B cell (primary cell): ENCODE measurements at regions not wholly inside any gene's neighbourhood (a gene's known extent, or its start where the extent isn't known, plus 50 kb on each side); places are given as distances from the start of the nearest gene placed in this dataset.

Experiments
- ATAC-seq: fragments of 200-7000 bp; cut with Tn5 transposase; one replicate; pipeline ENCODE4 v1.10.0; 2021; ENCODE audit warnings: low read depth, mild to moderate bottlenecking, moderate number of reproducible peaks, moderate library complexity
- CTCF ChIA-PET: fragments of 350-600 bp; sonication (Branson Sonifier 250); formaldehyde crosslinking; loops from one replicate; lab custom pipeline; 2021; ENCODE audit warnings: antibody characterized with exemption, inconsistent platforms; lab: Charles Lee
- POLR2A ChIA-PET: fragments of 350-600 bp; sonication (Branson Sonifier 250); formaldehyde crosslinking; loops from one replicate; lab custom pipeline; 2021; ENCODE audit warnings: antibody characterized with exemption; lab: Charles Lee
- DNase-seq: peaks from one replicate; pipeline ENCODE4 v3.0.0; 2013
- H2AFZ ChIP-seq: 2 replicates; pipeline ENCODE4 v1.6.1; 2012; ENCODE audit warnings: mild to moderate bottlenecking, low read depth, low read length; ENCODE audit not compliant: insufficient read depth, poor library complexity, severe bottlenecking
- H3K27ac ChIP-seq, 2 donors: 1 replicate in 1 of 2; 2 replicates in 1 of 2; pipeline ENCODE4 v1.5.1; 2012 to 2013; ENCODE audit warnings: low read length in 2 of 2, mild to moderate bottlenecking in 2 of 2, moderate library complexity in 1 of 2
- H3K27me3 ChIP-seq, 4 experiments: fragments of 200-600 bp in 1 of 4; sonication (generic) in 1 of 4; replicated peaks in 1 of 4; 1 replicate in 2 of 4; 2 replicates in 2 of 4; pipeline versions ENCODE4 v1.6.1 to v1.7.0; 2013 to 2016; ENCODE audit warnings: low read length in 3 of 4, mild to moderate bottlenecking in 2 of 4, mixed read lengths in 1 of 4, moderate library complexity in 1 of 4; ENCODE audit not compliant: insufficient read depth in 4 of 4, control insufficient read depth in 3 of 4; ENCODE audit errors: control extremely low read depth in 1 of 4
- H3K36me3 ChIP-seq, 2 experiments: replicated peaks in 1 of 2; 1 replicate in 1 of 2; 2 replicates in 1 of 2; pipeline versions ENCODE4 v1.6.1 to v1.7.1; 2013; ENCODE audit warnings: low read length in 1 of 2; ENCODE audit not compliant: insufficient read depth in 2 of 2, control insufficient read depth in 1 of 2; ENCODE audit errors: control extremely low read depth in 1 of 2, extremely low read depth in 1 of 2
- H3K4me1 ChIP-seq, 2 donors: fragments of 200-600 bp in 1 of 2; sonication (generic) in 1 of 2; 1 replicate in 1 of 2; 2 replicates in 1 of 2; pipeline versions ENCODE4 v1.5.1 to v1.6.1; 2013 to 2017; ENCODE audit warnings: low read length in 2 of 2; ENCODE audit not compliant: control insufficient read depth in 2 of 2, insufficient read depth in 2 of 2
- H3K4me2 ChIP-seq: replicated peaks from 2 replicates; pipeline ENCODE3; 2012; ENCODE audit warnings: mild to moderate bottlenecking, low read depth, low read length; ENCODE audit not compliant: poor library complexity, severe bottlenecking
- H3K4me3 ChIP-seq, 5 experiments: fragments of 200-600 bp in 1 of 5; sonication (generic) in 1 of 5; 1 replicate in 3 of 5; 2 replicates in 2 of 5; pipeline versions ENCODE4 v1.5.1 to v1.7.0; 2011 to 2016; ENCODE audit warnings: low read length in 4 of 5, mild to moderate bottlenecking in 4 of 5, low read depth in 2 of 5, control low read depth in 1 of 5, moderate library complexity in 1 of 5; ENCODE audit not compliant: insufficient read depth in 1 of 5; ENCODE audit errors: control extremely low read depth in 1 of 5, extremely low read depth in 1 of 5
- H3K79me2 ChIP-seq: fragments of 200-600 bp; sonication (generic); one replicate; pipeline ENCODE4 v1.6.0; 2016; ENCODE audit warnings: low read length; ENCODE audit not compliant: control insufficient read depth, insufficient read depth
- H3K9ac ChIP-seq: fragments of 200-600 bp; sonication (generic); 2 replicates; pipeline ENCODE4 v1.6.1; 2017; ENCODE audit warnings: mild to moderate bottlenecking, low read length, moderate library complexity
- H3K9me3 ChIP-seq, 3 donors: one replicate each; pipeline versions ENCODE4 v1.6.1 to v1.7.1; 2013; ENCODE audit warnings: low read length in 2 of 3; ENCODE audit not compliant: control insufficient read depth in 2 of 3, insufficient read depth in 1 of 3; ENCODE audit errors: control extremely low read depth in 1 of 3
- H4K20me1 ChIP-seq: 2 replicates; pipeline ENCODE4 v1.6.0; 2012; ENCODE audit warnings: mild to moderate bottlenecking, low read length; ENCODE audit not compliant: insufficient read depth, control insufficient read depth, poor library complexity, severe bottlenecking
- H3K27ac Mint-ChIP-seq: one replicate; pipeline ENCODE4 v1.8.0; 2021; ENCODE audit warnings: mixed read lengths
- H3K27me3 Mint-ChIP-seq: one replicate; pipeline ENCODE4 v1.8.0; 2021; ENCODE audit warnings: mixed read lengths
- H3K4me1 Mint-ChIP-seq: one replicate; pipeline ENCODE4 v1.8.0; 2021; ENCODE audit warnings: mixed read lengths
- H3K4me3 Mint-ChIP-seq: one replicate; pipeline ENCODE4 v1.8.0; 2021; ENCODE audit warnings: mixed read lengths
- H3K9me3 Mint-ChIP-seq: one replicate; pipeline ENCODE4 v1.8.0; 2022; ENCODE audit warnings: mixed read lengths; ENCODE audit not compliant: insufficient read depth
- EZH2 ChIP-seq: IDR thresholded peaks from 2 replicates; pipeline ENCODE4 v1.6.1; 2012; ENCODE audit warnings: borderline replicate concordance, low read depth, mild to moderate bottlenecking, moderate library complexity, low read length; ENCODE audit not compliant: insufficient read depth, poor library complexity, severe bottlenecking
- WGBS: methylation state at CpG from one replicate; pipeline ENCODE4 v1.1.5; 2013; ENCODE audit warnings: missing lambda C conversion rate; ENCODE audit not compliant: insufficient coverage; 5-methylcytosine and 5-hydroxymethylcytosine counted together
- intact Hi-C: fragments of 100-400 bp; cut with micrococcal nuclease; formaldehyde crosslinking; loops from one replicate; pipeline ENCODE4 v1.10.0; 2022
- TF ChIP-seq, protein P1 (sequence below): fragments of 200-600 bp; IDR thresholded peaks from one replicate; pipeline ENCODE4 v1.8.0; 2022; ENCODE audit warnings: antibody characterized with exemption, mild to moderate bottlenecking

DNA sequence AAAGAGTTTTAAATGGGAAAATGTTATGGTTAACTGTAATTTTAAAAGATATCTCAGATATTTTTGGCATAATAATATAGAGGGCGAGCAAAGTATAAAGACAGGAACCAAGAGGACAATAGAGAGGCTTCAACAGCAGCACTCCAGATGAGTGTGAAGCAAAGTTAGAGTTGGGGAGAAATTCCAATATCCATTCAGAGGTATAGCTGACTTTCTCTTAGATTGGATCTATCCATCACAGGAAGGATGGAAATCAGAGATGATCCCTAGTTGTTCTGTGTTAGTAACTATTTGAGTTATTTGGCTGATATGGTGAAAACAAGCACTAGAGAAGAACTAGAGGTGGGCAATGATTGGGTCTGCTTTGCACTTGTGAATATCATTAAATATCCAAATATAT lies 786.0 kb upstream of the KLHL1 start:
- Histone ChIP-seq H2AFZ (no peak overlapping the region), H4K20me1 (no peaks in the 10 kb centered on the region), H3K4me1 (no peaks in the 10 kb centered on the region), H3K9me3 (no peaks in the 10 kb centered on the region), H3K79me2 (no peaks in the 10 kb centered on the region), H3K27ac (no peak overlapping the region), H3K4me2 (no peak overlapping the region), H3K9ac (no peak overlapping the region), H3K36me3 (no peaks in the 10 kb centered on the region), H3K4me3 (no peak overlapping the region), H3K27me3 (no peaks in the 10 kb centered on the region)
- CTCF ChIA-PET, result no interaction called here
- ATAC-seq, result no peak
- Mint-ChIP-seq H3K4me3 (no peak overlapping the region), H3K9me3 (no peaks in the 10 kb centered on the region), H3K27me3 (no peaks in the 10 kb centered on the region), H3K27ac (no peak overlapping the region), H3K4me1 (no peaks in the 10 kb centered on the region)
- POLR2A ChIA-PET, result no interaction called here
- TF ChIP-seq, protein P1, sequence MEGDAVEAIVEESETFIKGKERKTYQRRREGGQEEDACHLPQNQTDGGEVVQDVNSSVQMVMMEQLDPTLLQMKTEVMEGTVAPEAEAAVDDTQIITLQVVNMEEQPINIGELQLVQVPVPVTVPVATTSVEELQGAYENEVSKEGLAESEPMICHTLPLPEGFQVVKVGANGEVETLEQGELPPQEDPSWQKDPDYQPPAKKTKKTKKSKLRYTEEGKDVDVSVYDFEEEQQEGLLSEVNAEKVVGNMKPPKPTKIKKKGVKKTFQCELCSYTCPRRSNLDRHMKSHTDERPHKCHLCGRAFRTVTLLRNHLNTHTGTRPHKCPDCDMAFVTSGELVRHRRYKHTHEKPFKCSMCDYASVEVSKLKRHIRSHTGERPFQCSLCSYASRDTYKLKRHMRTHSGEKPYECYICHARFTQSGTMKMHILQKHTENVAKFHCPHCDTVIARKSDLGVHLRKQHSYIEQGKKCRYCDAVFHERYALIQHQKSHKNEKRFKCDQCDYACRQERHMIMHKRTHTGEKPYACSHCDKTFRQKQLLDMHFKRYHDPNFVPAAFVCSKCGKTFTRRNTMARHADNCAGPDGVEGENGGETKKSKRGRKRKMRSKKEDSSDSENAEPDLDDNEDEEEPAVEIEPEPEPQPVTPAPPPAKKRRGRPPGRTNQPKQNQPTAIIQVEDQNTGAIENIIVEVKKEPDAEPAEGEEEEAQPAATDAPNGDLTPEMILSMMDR, result no peak
- no peak for TF ChIP-seq EZH2
- intact Hi-C loops, result no loop called here
- WGBS, result 80% methylated on average over 1 of the region's 1 CpG
- no peak for DNase-seq

DNA sequence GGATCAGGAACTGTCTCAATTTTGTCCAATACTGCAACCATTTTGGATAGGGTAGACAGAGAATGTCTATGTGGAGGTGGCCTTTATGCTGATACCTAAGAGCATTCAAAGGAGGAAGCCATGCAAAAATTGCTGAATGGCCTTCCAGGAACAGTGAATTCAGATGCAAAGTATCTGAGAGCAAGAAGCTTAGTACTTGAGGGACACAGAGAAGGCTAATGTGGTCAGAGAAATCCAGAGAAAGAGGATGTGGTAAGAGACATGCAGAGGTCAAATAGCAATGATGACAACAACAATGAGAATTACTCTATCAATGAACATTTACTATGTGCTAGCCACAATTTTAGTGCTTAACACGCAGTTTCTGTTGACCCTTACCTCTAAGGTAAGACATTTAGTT lies 785.6 kb upstream of the KLHL1 start:
- POLR2A ChIA-PET, result no interaction called here
- no CpG with 5 or more reads among the region's 1 CpG for WGBS
- no peak for DNase-seq
- H3K4me3 ChIP-seq, result no peak overlapping the region
- CTCF ChIA-PET, result no interaction called here
- no peak overlapping the region for H2AFZ ChIP-seq
- H3K27ac ChIP-seq, result no peak overlapping the region
- H3K36me3 ChIP-seq, result no peaks in the 10 kb centered on the region
- H3K27me3 ChIP-seq, result no peaks in the 10 kb centered on the region
- Mint-ChIP-seq H3K9me3 (no peaks in the 10 kb centered on the region), H3K27me3 (no peaks in the 10 kb centered on the region), H3K4me3 (no peak overlapping the region), H3K27ac (no peak overlapping the region), H3K4me1 (no peaks in the 10 kb centered on the region)
- H3K9ac ChIP-seq, result no peak overlapping the region
- no peaks in the 10 kb centered on the region for H3K9me3 ChIP-seq
- no peak for ATAC-seq
- intact Hi-C loops, result no loop called here
- TF ChIP-seq EZH2, result no peak
- TF ChIP-seq, protein P1, result no peak
- H3K4me1 ChIP-seq, result no peaks in the 10 kb centered on the region
- no peaks in the 10 kb centered on the region for H3K79me2 ChIP-seq
- no peak overlapping the region for H3K4me2 ChIP-seq
- H4K20me1 ChIP-seq, result no peaks in the 10 kb centered on the region
